CD14-positive monocyte (primary cell): ENCODE measurements at regions not wholly inside any gene's neighbourhood (a gene's known extent, or its start where the extent isn't known, plus 50 kb on each side); places are given as distances from the start of the nearest gene placed in this dataset.

Experiments
- DNase-seq, 3 donors: peaks; one replicate each; pipeline ENCODE4 v3.0.0-alpha.2; 2011 to 2022
- H2AFZ ChIP-seq: 2 replicates; pipeline ENCODE4 v1.6.0; 2012; ENCODE audit warnings: mild to moderate bottlenecking, low read depth, low read length, inconsistent platforms; ENCODE audit not compliant: insufficient read depth, poor library complexity, severe bottlenecking
- H3K27ac ChIP-seq, 2 donors: 1 replicate in 1 of 2; 2 replicates in 1 of 2; pipeline ENCODE4 v1.5.1; 2012 to 2013; ENCODE audit warnings: low read length in 2 of 2, control low read depth in 1 of 2, inconsistent platforms in 1 of 2, low read depth in 1 of 2, mild to moderate bottlenecking in 1 of 2
- H3K27me3 ChIP-seq, 2 donors: one replicate each; pipeline versions ENCODE4 v1.6.0 to v1.6.1; 2011 to 2013; ENCODE audit warnings: low read length in 2 of 2; ENCODE audit not compliant: control insufficient read depth in 2 of 2, insufficient read depth in 2 of 2
- H3K36me3 ChIP-seq, 2 donors: replicated peaks in 1 of 2; 1 replicate in 1 of 2; 2 replicates in 1 of 2; pipeline versions ENCODE4 v1.5.1 to v1.6.1; 2012 to 2013; ENCODE audit warnings: low read length in 2 of 2, control low read depth in 1 of 2, inconsistent platforms in 1 of 2, mild to moderate bottlenecking in 1 of 2; ENCODE audit not compliant: insufficient read depth in 2 of 2, control insufficient read depth in 1 of 2
- H3K4me1 ChIP-seq, 2 donors: 1 replicate in 1 of 2; 2 replicates in 1 of 2; pipeline versions ENCODE4 v1.5.1 to v1.6.1; 2012 to 2013; ENCODE audit warnings: low read length in 2 of 2, control low read depth in 1 of 2, inconsistent platforms in 1 of 2, mild to moderate bottlenecking in 1 of 2, moderate library complexity in 1 of 2; ENCODE audit not compliant: insufficient read depth in 2 of 2, control insufficient read depth in 1 of 2
- H3K4me2 ChIP-seq: replicated peaks from 2 replicates; pipeline ENCODE3; 2012; ENCODE audit warnings: low read length, moderate library complexity, mild to moderate bottlenecking; ENCODE audit not compliant: poor library complexity, severe bottlenecking; ENCODE audit errors: extremely low read depth
- H3K4me3 ChIP-seq, 3 experiments: fragments of 200-600 bp in 1 of 3; sonication (generic) in 1 of 3; replicated peaks in 1 of 3; 1 replicate in 2 of 3; 2 replicates in 1 of 3; pipeline ENCODE4 v1.5.1; 2011 to 2013; ENCODE audit warnings: low read length in 3 of 3, mild to moderate bottlenecking in 3 of 3, control low read depth in 2 of 3, low read depth in 2 of 3, inconsistent platforms in 1 of 3, moderate library complexity in 1 of 3
- H3K79me2 ChIP-seq: 2 replicates; pipeline ENCODE4 v1.6.0; 2012; ENCODE audit warnings: mild to moderate bottlenecking, control low read depth, inconsistent platforms, low read length, moderate library complexity; ENCODE audit not compliant: insufficient read depth
- H3K9ac ChIP-seq: 2 replicates; pipeline ENCODE4 v1.6.0; 2017; ENCODE audit warnings: low read length, mild to moderate bottlenecking; ENCODE audit not compliant: insufficient read depth, poor library complexity, severe bottlenecking
- H3K9me3 ChIP-seq, 2 donors: replicated peaks in 1 of 2; 1 replicate in 1 of 2; 2 replicates in 1 of 2; pipeline versions ENCODE4 v1.5.1 to v1.6.1; 2012 to 2013; ENCODE audit warnings: low read length in 2 of 2, control low read depth in 1 of 2; ENCODE audit not compliant: control insufficient read depth in 1 of 2, insufficient read depth in 1 of 2
- H4K20me1 ChIP-seq: 2 replicates; pipeline ENCODE4 v1.6.0; 2012; ENCODE audit warnings: mild to moderate bottlenecking, low read length, control low read depth, moderate library complexity; ENCODE audit not compliant: insufficient read depth
- H3K27ac Mint-ChIP-seq, 7 donors: one replicate each; pipeline ENCODE4 v1.8.0; 2020; ENCODE audit warnings: mild to moderate bottlenecking in 7 of 7, mixed read lengths in 7 of 7, moderate library complexity in 6 of 7, inconsistent platforms in 2 of 7
- H3K27me3 Mint-ChIP-seq, 3 donors: one replicate each; pipeline ENCODE4 v1.8.0; 2021 to 2022; ENCODE audit warnings: low read depth in 3 of 3, mild to moderate bottlenecking in 3 of 3, mixed read lengths in 3 of 3, moderate library complexity in 3 of 3, inconsistent platforms in 1 of 3
- H3K36me3 Mint-ChIP-seq, 2 donors: one replicate each; pipeline ENCODE4 v1.8.0; 2020; ENCODE audit warnings: mixed read lengths in 2 of 2, inconsistent platforms in 1 of 2, mild to moderate bottlenecking in 1 of 2
- H3K4me1 Mint-ChIP-seq: one replicate; pipeline ENCODE4 v1.8.0; 2020; ENCODE audit warnings: mild to moderate bottlenecking, mixed read lengths
- H3K4me3 Mint-ChIP-seq, 2 donors: one replicate each; pipeline ENCODE4 v1.8.0; 2020; ENCODE audit warnings: mild to moderate bottlenecking in 2 of 2, mixed read lengths in 2 of 2, moderate library complexity in 1 of 2
- H3K9me3 Mint-ChIP-seq, 7 donors: one replicate each; pipeline ENCODE4 v1.8.0; 2020 to 2022; ENCODE audit warnings: mixed read lengths in 7 of 7, mild to moderate bottlenecking in 6 of 7, moderate library complexity in 6 of 7, inconsistent platforms in 2 of 7
- CTCF ChIP-seq: fragments of 200-600 bp; IDR thresholded peaks from one replicate; pipeline ENCODE4 v1.8.0; 2022; ENCODE audit warnings: antibody characterized with exemption, mild to moderate bottlenecking
- WGBS: methylation state at CpG from one replicate; pipeline ENCODE4 v1.1.5; 2013; ENCODE audit warnings: missing lambda C conversion rate; ENCODE audit not compliant: insufficient coverage; 5-methylcytosine and 5-hydroxymethylcytosine counted together
- intact Hi-C, 2 donors: fragments of 100-400 bp; cut with micrococcal nuclease; formaldehyde crosslinking; loops; one replicate each; pipeline versions ENCODE4 v1.15.0 to v1.15.1; 2023

DNA sequence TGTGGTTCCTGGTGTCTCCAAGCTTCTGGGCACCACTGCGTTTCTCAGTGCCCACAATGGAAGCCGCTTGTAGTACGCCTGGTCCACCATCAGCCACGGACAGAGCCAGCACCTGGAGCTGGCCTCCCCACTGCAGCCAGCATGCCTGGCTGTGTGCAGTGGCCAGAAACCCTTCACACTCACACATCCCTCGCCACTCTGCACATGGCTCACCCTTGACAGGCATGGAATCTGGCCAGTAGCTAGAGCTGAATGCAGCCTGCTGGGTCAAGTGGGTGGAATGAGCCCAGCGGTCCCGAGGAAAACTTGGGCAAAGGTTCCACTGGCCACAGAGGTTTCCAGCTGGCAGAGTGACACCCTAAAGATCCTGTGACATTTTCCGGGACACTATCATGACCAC is 146.0 kb upstream of the ADO start:
- Histone ChIP-seq H2AFZ (no peak overlapping the region), H3K4me2 (no peak overlapping the region), H3K9me3 (no peaks in the 10 kb centered on the region), H3K4me1 (peaks cover 7 to 10% of the 10 kb centered on the region in 2 donors), H3K4me3 (no peak overlapping the region), H3K27ac (no peak overlapping the region), H3K9ac (no peak overlapping the region), H3K36me3 (no peaks in the 10 kb centered on the region), H3K27me3 (no peaks in the 10 kb centered on the region), H4K20me1 (no peaks in the 10 kb centered on the region), H3K79me2 (no peaks in the 10 kb centered on the region)
- H3K36me3 Mint-ChIP-seq = no peaks in the 10 kb centered on the region
- H3K4me1 Mint-ChIP-seq = peaks cover 9% of the 10 kb centered on the region
- peaks cover 0 to 4% (median 0%) of the 10 kb centered on the region in 7 donors for H3K9me3 Mint-ChIP-seq
- no peak overlapping the region for H3K4me3 Mint-ChIP-seq
- H3K27ac Mint-ChIP-seq = no peak overlapping the region
- no peak for TF ChIP-seq CTCF
- WGBS = 100% methylated on average over 8 of the region's 8 CpGs
- DNase-seq = no peak
- peaks cover 0 to 4% (median 2%) of the 10 kb centered on the region in 3 donors for H3K27me3 Mint-ChIP-seq
- intact Hi-C loops = no loop called here

GRCh38 chr10:62661143-62661542 is 143.4 kb upstream of the ADO start:
- H3K79me2 ChIP-seq = no peaks in the 10 kb centered on the region
- H3K4me3 ChIP-seq = no peak overlapping the region
- H3K9ac ChIP-seq = no peak overlapping the region
- no peak for DNase-seq
- TF ChIP-seq CTCF = no peak
- no peaks in the 10 kb centered on the region for H3K36me3 ChIP-seq
- intact Hi-C loops = no loop called here
- peaks cover 3 to 4% of the 10 kb centered on the region in 2 donors for H3K4me1 ChIP-seq
- H3K9me3 ChIP-seq = no peaks in the 10 kb centered on the region
- H4K20me1 ChIP-seq = no peaks in the 10 kb centered on the region
- Mint-ChIP-seq H3K9me3 (no peaks in the 10 kb centered on the region), H3K4me3 (no peak overlapping the region), H3K4me1 (peaks cover 6% of the 10 kb centered on the region), H3K27ac (no peak overlapping the region), H3K36me3 (no peaks in the 10 kb centered on the region), H3K27me3 (peaks cover 0 to 6% (median 4%) of the 10 kb centered on the region in 3 donors)
- H2AFZ ChIP-seq = no peak overlapping the region
- no peak overlapping the region for H3K4me2 ChIP-seq
- H3K27ac ChIP-seq = no peak overlapping the region
- 83% methylated on average over 2 of the region's 3 CpGs for WGBS
- H3K27me3 ChIP-seq = no peaks in the 10 kb centered on the region
